DOHH2 (cell line): ENCODE measurements at regions not wholly inside any gene's neighbourhood (a gene's known extent, or its start where the extent isn't known, plus 50 kb on each side); places are given as distances from the start of the nearest gene placed in this dataset.

Experiments
- CTCF ChIP-seq: fragments of 200-600 bp; sonication (generic); IDR thresholded peaks from one replicate; pipeline ENCODE4 v1.5.1; 2014; ENCODE audit warnings: antibody characterized with exemption, mild to moderate bottlenecking, low read depth, low read length; ENCODE audit not compliant: poor library complexity, severe bottlenecking
- EZH2phosphoT487 ChIP-seq: fragments of 200-600 bp; sonication (generic); IDR thresholded peaks from 2 replicates; pipeline ENCODE4 v1.6.1; 2017; ENCODE audit warnings: borderline replicate concordance, mild to moderate bottlenecking, antibody characterized with exemption, low read length, moderate library complexity, mixed read lengths

GRCh38 chr4:26269038-26269437 lies 51.8 kb upstream of the RBPJ start:
- TF ChIP-seq CTCF (no peak), EZH2phosphoT487 (no peak)
